Endothelial cell of umbilical vein (primary cell): ENCODE measurements at regions not wholly inside any gene's neighbourhood (a gene's known extent, or its start where the extent isn't known, plus 50 kb on each side); places are given as distances from the start of the nearest gene placed in this dataset.

ENCODE experiments used
- CTCF ChIP-seq, 2 donors: IDR thresholded peaks; 1 replicate in 1 of 2; 2 replicates in 1 of 2; pipeline ENCODE4 v1.5.1; 2011; ENCODE audit warnings: low read length in 2 of 2, mild to moderate bottlenecking in 2 of 2, moderate library complexity in 2 of 2, control low read depth in 1 of 2, inconsistent platforms in 1 of 2, low read depth in 1 of 2; ENCODE audit not compliant: insufficient read depth in 1 of 2; ENCODE audit errors: extremely low read depth in 1 of 2
- JUN ChIP-seq: IDR thresholded peaks from 2 replicates; pipeline ENCODE4 v1.6.1; 2011; ENCODE audit warnings: borderline replicate concordance, low read depth; ENCODE audit not compliant: insufficient read length, insufficient read depth
- POLR2A ChIP-seq: IDR thresholded peaks from 2 replicates; pipeline ENCODE4 v1.6.1; 2012; ENCODE audit warnings: low read depth, mild to moderate bottlenecking, control low read depth, low read length
- POLR2AphosphoS5 ChIP-seq: IDR thresholded peaks from 2 replicates; pipeline ENCODE4 v1.6.1; 2012; ENCODE audit warnings: low read depth, mild to moderate bottlenecking, control low read depth, low read length, moderate library complexity; ENCODE audit not compliant: insufficient read depth
- TF ChIP-seq, protein P1 (sequence below): IDR thresholded peaks from 2 replicates; pipeline ENCODE4 v1.6.1; 2011; ENCODE audit not compliant: insufficient read depth, insufficient read length

GRCh38 chr3:156612903-156613302 lies 58.0 kb upstream of the SSR3 start:
- TF ChIP-seq POLR2A = no peak
- no peak for TF ChIP-seq CTCF (IDR thresholded peaks at IDR 0.05; ENCODE audit: extremely low read depth in 1 of 2, insufficient read depth in 1 of 2, low read depth in 1 of 2, low read length in 2 of 2)
- TF ChIP-seq JUN = no peak
- no peak for TF ChIP-seq POLR2AphosphoS5
- TF ChIP-seq, protein P1, sequence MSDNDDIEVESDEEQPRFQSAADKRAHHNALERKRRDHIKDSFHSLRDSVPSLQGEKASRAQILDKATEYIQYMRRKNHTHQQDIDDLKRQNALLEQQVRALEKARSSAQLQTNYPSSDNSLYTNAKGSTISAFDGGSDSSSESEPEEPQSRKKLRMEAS = no peak
